ENCODE measurements at regions not wholly inside any gene's neighbourhood (a gene's known extent, or its start where the extent isn't known, plus 50 kb on each side); places are given as distances from the start of the nearest gene placed in this dataset.

DNA sequence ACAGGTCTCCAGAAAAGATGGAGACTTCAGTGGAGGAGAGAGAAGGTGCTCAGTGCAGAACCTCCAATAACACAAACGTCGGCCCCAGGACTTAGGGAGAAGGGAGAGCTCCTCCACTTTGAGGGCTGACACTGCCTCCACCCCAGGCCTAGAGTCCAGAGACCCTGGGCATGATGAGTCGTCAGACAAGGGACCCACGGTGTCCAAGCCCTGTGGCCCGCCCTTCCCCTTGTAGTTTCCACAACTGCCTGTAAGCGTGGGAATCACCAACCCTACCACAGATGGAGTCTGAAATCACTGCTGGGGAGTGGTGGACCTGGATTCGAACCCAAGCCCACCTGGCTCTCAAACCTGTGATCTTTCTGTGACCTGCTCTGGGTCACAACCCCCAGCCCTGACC, 281.1 kb downstream of the NPHP4 start:
- H3K4me3 Mint-ChIP-seq: no peak overlapping the region
- H3K9me3 Mint-ChIP-seq: peaks cover 4% of the 10 kb centered on the region
- H3K27me3 Mint-ChIP-seq: peaks cover 6% of the 10 kb centered on the region

DNA sequence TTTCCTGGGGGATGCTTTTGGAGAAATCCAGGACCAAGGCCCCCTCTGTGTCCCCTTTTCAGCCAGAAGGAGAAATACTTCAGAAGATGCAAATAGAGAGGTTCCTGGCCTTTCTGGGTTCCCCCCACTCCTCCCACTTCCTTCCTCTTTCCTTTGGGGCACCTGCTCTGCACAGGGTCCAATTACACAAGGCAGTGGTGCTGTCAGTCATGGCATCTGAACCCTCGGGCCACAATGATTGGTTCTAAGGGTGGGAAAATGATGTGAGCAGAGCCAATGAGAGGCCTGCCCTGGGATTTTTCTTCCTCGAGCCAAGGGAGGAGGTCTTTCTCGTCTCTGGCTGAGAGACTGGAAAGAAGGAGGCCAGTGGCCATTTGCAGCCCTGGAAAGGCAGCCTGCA, 282.2 kb downstream of the NPHP4 start:
- H3K4me3 Mint-ChIP-seq: no peak overlapping the region
- peaks cover 1% of the 10 kb centered on the region for H3K27me3 Mint-ChIP-seq
- no peaks in the 10 kb centered on the region for H3K36me3 Mint-ChIP-seq (ENCODE audit: low read depth)
- no peaks in the 10 kb centered on the region for H3K4me1 Mint-ChIP-seq (ENCODE audit: low read depth)
- H3K27ac Mint-ChIP-seq: no peak overlapping the region
- no peaks in the 10 kb centered on the region for H3K9me3 Mint-ChIP-seq
- DNase-seq: no peak

More for the DNA sequence above, 281.1 kb downstream of the NPHP4 start:
- no peaks in the 10 kb centered on the region for H3K4me1 Mint-ChIP-seq (ENCODE audit: low read depth)
- H3K27ac Mint-ChIP-seq: no peak overlapping the region
- H3K36me3 Mint-ChIP-seq (ENCODE audit: low read depth): no peaks in the 10 kb centered on the region
- no peak for DNase-seq

DNA sequence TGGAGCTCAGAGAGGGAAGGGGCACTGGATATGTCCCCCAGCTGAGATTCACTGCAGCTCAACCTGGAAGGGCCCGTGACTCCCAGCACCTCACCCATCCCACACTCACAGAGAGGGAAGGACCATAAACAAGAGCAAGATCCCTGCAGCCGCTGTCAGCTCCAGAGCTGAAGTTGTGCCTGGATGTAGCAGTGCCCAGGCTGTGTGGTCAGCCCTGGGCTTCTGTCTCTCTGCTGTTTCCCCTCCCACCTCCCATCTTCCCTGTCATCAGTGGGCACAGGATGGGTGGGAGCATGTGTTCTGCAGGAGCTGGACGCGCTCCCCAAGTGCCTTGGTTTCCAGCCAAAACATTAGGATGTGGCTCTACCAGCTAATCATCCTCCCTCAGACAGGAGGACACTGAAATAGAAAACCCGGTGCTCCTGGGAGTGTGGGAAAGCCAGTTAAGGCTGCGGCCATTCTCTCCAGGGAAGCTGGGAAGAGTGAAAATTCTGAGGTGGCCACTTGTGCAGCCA, 282.7 kb downstream of the NPHP4 start:
- no peaks in the 10 kb centered on the region for H3K4me1 Mint-ChIP-seq (ENCODE audit: low read depth)
- DNase-seq: no peak
- H3K4me3 Mint-ChIP-seq: no peak overlapping the region
- H3K36me3 Mint-ChIP-seq (ENCODE audit: low read depth): no peaks in the 10 kb centered on the region
- no peaks in the 10 kb centered on the region for H3K9me3 Mint-ChIP-seq
- H3K27ac Mint-ChIP-seq: no peak overlapping the region
- no peaks in the 10 kb centered on the region for H3K27me3 Mint-ChIP-seq

DNA sequence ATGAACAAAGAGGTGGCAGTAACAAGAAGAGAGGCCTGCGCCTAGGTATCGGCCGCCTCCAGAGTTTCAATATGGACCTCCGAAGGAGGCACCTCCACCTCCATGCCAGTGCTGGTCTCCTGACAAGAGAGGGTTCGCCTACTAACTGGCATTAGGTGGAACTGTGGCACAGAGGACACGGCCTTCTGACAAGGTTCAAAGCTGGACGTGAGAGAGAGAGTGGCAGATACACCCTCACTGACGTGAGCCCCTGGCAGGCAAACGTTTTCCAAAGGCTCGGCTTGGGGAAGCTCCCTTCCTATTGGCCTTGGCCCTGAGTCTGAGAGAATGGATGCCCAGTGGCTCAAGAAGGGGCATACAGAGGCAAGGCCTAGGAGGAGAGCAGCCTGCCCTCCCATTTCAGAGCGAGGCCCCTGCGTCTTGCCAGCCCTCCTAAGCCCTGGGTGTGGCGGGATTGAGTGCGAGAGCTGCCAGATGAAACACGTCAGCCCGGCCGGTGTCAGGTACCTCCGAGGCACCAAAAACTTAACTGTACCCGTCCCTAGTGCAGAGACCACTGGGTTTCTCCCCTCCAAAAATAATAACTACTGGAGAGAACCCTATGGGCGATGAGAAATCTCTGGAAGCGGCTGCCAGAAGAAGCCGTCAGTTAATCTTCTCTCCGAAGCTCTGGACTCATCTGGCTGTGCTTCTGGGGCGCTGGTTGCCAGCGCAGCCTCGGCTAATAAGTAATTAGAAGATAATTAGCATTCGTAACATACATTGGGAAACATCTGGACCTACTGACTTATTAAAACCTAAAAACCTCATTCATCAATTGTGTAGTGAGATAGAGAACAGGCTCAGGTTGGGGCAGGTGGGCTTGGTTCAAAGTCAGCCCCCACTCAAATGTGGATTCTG, 283.6 kb downstream of the NPHP4 start:
- H3K27ac Mint-ChIP-seq: no peak overlapping the region
- no peaks in the 10 kb centered on the region for H3K9me3 Mint-ChIP-seq
- H3K27me3 Mint-ChIP-seq: no peaks in the 10 kb centered on the region
- no peak overlapping the region for H3K4me3 Mint-ChIP-seq
- H3K4me1 Mint-ChIP-seq (ENCODE audit: low read depth): no peaks in the 10 kb centered on the region
- no peaks in the 10 kb centered on the region for H3K36me3 Mint-ChIP-seq (ENCODE audit: low read depth)
- no peak for DNase-seq

DNA sequence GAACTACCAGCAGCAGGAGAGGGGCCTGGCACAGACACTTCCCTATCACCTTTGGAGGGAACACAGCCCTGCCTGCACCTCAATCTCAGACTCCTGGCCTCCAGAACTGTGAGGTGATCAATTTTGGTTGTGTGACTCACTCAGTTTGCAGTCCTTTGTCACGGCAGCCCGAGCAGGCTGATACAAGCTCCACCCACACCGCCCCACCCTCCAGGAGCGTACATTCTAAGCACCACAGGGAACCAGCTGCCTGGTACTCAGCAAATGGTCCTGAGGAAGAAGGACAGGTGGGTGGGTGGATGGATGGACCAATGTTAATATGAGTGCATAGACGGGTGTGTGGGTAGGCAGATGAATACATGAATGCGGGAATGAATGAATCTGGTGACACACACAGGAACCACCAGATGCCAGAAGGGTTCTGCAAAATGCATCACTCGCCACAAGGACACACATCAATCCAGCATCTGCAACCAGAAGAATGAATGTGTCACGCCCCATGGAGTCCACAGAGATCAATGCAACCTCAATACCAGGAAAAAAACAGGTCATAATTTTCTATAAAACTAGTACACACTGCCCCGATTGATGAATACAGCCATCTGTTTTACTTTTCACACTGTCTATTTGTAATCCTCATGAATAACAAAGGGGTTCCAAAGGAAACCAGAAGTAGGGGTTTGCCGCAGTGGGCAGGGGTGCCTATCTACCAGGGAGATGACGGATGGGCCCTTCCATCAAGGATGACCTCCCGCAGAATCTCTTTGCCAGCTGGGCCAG, 284.5 kb downstream of the NPHP4 start:
- H3K4me1 Mint-ChIP-seq (ENCODE audit: low read depth): no peaks in the 10 kb centered on the region
- no peak overlapping the region for H3K4me3 Mint-ChIP-seq
- no peak overlapping the region for H3K27ac Mint-ChIP-seq
- no peaks in the 10 kb centered on the region for H3K27me3 Mint-ChIP-seq
- DNase-seq: no peak
- H3K36me3 Mint-ChIP-seq (ENCODE audit: low read depth): no peaks in the 10 kb centered on the region
- H3K9me3 Mint-ChIP-seq: no peaks in the 10 kb centered on the region

DNA sequence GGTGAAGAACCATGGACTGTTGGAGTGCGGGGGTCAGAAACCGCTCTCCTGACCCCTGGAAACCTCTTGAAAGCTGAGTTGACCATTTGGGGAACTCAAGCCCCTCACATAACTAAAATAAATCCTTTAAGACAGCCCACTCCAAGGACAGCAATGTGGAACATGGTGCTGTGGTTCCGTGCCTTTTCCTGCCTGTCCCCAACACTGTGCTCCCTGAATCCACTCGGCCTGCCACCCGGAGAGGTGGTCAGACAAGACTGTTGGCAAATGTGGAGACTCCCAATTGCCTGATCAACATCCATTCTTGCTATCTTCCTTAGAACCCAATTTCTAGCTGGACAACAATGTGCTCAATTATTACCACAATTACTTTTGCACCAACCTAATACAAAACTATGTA, 286.0 kb downstream of the NPHP4 start:
- H3K36me3 Mint-ChIP-seq (ENCODE audit: low read depth): no peaks in the 10 kb centered on the region
- H3K27me3 Mint-ChIP-seq: no peaks in the 10 kb centered on the region
- H3K4me1 Mint-ChIP-seq (ENCODE audit: low read depth): no peaks in the 10 kb centered on the region
- no peak overlapping the region for H3K27ac Mint-ChIP-seq
- no peak for DNase-seq
- no peak overlapping the region for H3K4me3 Mint-ChIP-seq
- no peaks in the 10 kb centered on the region for H3K9me3 Mint-ChIP-seq

DNA sequence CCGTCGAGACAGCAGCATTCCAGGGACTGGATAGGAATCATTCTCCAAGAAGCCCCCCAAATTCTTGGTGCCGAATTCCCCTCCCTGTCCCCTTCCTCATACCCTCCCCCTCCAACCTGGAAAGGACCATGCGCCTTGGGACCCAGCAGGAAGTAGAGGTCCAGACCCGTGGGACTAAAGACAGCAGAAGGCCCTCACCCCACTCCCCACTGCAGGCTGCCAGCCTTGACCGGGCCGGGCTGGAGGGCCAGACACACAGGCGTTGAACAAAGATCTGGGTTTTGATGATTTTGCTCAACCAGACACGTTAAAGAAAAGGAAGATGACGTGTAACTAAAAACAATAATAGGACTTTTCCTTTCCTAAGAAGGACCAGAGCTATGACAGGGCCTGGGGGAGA, 286.5 kb downstream of the NPHP4 start:
- Mint-ChIP-seq H3K4me1 (ENCODE audit: low read depth) (no peaks in the 10 kb centered on the region), H3K27ac (no peak overlapping the region)

DNA sequence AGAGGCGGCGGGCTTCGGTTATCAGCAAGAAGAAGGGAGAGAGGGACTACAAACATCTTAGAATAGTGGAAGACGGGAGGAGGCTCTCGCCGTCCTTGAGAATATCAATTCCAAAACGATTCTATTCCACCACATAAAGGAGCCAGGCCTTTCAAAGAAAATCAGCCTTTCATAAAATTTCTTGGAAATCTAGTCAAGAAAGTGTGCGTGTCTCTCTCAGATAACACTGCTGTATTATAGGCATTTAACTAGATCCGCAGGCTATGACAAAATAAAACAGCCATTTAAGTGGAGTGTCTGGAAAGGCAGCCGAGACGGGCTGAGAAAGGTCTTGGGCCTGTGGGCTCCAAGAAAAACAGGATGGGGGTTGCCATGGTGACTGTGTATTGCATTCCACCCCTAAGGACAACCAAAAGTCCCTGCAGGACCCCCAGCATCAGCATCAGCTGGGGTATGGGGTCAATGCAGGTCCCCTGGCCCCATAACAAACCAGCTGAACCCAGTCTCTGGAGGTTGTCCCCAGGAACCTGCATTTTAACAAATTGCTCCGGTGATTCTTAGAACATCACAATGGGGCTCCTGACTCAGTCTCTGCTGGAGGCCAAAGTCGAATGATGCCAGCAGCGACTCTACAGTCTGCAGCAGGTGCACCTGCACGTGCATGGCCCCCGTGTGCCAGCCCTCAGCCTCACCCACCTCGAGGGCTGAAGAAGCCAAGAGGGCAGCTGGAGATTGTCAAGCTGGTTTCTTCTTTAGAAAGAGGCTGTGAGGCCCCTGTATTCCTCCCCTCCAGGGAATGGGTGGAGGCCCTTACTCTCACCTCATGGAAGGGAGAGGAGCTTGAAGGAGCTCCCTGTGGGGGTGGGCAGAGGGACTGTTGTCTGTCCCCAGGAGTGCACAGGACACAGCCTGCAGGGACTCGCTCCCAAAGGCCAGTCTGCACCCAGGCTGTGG, 287.4 kb downstream of the NPHP4 start:
- no peak for DNase-seq
- Mint-ChIP-seq H3K27me3 (no peaks in the 10 kb centered on the region), H3K9me3 (no peaks in the 10 kb centered on the region), H3K4me3 (no peak overlapping the region), H3K27ac (no peak overlapping the region), H3K4me1 (ENCODE audit: low read depth) (no peaks in the 10 kb centered on the region), H3K36me3 (ENCODE audit: low read depth) (no peaks in the 10 kb centered on the region)

More for the DNA sequence above, 286.5 kb downstream of the NPHP4 start:
- H3K27me3 Mint-ChIP-seq: no peaks in the 10 kb centered on the region
- DNase-seq: no peak
- no peaks in the 10 kb centered on the region for H3K36me3 Mint-ChIP-seq (ENCODE audit: low read depth)
- H3K9me3 Mint-ChIP-seq: no peaks in the 10 kb centered on the region
- no peak overlapping the region for H3K4me3 Mint-ChIP-seq

DNA sequence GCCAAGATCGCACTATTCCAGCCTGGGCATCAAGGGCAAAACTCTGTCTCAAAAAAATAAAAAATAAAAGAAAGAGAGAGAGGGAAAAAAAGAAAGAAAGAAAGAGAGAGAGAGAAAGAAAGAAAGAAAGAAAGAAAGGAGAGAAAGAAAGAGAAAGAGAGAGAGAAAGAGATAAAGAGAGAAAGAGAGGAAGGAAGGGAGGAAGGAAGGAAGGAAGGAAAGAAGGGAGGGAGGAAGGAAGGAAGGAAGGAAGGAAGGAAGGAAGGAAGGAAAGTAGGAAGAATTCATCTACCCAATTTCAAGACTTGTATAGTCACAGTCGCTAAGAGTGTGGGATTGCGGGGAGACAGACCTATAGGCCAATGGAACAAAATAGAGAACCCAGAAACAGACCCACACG, 290.6 kb downstream of the NPHP4 start:
- peaks cover 9% of the 10 kb centered on the region for H3K27me3 Mint-ChIP-seq
- H3K36me3 Mint-ChIP-seq (ENCODE audit: low read depth): no peaks in the 10 kb centered on the region
- no peak overlapping the region for H3K4me3 Mint-ChIP-seq
- no peak for DNase-seq
- no peaks in the 10 kb centered on the region for H3K4me1 Mint-ChIP-seq (ENCODE audit: low read depth)
- H3K9me3 Mint-ChIP-seq: no peaks in the 10 kb centered on the region
- no peak overlapping the region for H3K27ac Mint-ChIP-seq

DNA sequence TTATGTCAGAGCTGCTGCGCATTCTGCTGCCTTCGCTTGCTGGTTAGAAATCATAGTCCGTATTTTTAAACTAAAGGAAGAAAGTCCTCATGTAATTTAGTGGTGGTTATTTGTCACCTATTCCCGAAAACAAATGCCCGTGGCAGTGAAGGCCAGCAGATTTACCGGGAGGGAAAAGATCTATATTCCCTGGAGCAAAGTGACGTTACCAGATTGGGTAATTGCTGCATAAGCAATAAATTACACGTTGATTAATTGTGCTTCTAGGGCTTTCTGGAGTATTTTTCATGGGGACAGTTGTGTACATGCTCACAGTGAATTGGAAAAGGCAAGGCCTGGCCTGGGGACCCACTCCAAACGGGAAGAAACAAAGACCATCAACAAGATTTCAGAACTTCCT, 298.7 kb downstream of the NPHP4 start:
- Mint-ChIP-seq H3K9me3 (no peaks in the 10 kb centered on the region), H3K36me3 (ENCODE audit: low read depth) (no peaks in the 10 kb centered on the region), H3K27ac (no peak overlapping the region), H3K4me1 (ENCODE audit: low read depth) (no peaks in the 10 kb centered on the region), H3K4me3 (no peak overlapping the region), H3K27me3 (peaks cover 21% of the 10 kb centered on the region)
- DNase-seq: no peak

DNA sequence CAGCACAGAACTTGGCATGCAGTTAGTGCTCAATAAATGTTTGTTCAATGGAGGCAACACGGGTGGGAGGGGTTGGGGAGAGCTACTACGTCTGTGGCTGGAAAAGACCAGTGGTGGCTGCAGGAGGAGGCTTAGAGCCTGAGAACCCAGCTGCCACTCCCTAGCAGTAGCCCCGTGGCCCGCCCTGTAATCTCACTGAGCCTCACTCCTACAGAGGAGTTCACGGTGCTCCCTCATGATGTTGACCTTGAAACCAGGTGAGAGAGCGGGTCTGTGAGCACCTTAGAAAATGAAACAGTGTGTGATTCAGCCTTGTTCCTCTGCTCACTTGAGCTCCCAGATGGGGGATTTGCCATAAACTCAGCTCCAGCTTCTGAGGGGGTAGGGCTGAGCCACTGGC, 299.6 kb downstream of the NPHP4 start:
- H3K9me3 Mint-ChIP-seq: no peaks in the 10 kb centered on the region
- no peaks in the 10 kb centered on the region for H3K4me1 Mint-ChIP-seq (ENCODE audit: low read depth)
- H3K4me3 Mint-ChIP-seq: no peak overlapping the region
- no peak for DNase-seq
- H3K36me3 Mint-ChIP-seq (ENCODE audit: low read depth): no peaks in the 10 kb centered on the region
- peaks cover 15% of the 10 kb centered on the region for H3K27me3 Mint-ChIP-seq
- no peak overlapping the region for H3K27ac Mint-ChIP-seq

DNA sequence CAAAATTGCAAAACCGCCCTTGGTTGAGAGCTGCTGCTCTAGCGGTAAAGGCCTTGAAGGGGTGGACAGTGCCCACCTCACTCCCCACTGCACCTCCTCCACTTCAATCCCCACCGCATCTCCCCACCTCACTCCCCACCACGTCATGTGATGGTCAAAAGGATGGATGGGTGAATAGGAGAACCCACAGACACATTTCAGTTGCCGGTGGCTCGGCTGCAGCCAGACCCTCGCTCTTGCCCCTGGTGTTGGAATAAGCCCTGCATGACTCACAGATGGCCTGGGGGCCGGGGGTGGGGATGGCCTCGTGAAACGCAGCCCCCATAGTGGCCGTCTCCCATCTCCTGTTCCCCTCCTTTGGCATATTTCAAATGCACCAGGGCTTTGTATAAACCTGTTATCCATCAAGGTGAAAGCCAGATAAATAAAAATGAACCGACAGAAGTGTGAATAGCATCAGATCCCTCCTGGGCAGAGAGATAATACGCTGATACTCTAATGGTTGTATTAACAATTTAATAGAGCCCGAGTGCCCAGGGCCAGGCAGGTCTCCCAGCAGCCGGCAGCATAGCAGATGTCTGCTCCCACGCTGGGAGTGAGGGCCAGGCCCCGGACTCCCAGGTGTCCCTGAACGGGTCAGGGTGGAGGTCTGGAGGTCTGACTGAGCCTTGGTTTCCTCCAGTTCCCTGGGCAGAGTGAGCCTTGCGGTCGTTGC, 300.3 kb downstream of the NPHP4 start:
- Mint-ChIP-seq H3K4me3 (no peak overlapping the region), H3K9me3 (no peaks in the 10 kb centered on the region), H3K4me1 (ENCODE audit: low read depth) (no peaks in the 10 kb centered on the region), H3K27ac (no peak overlapping the region), H3K27me3 (peaks cover 18% of the 10 kb centered on the region), H3K36me3 (ENCODE audit: low read depth) (no peaks in the 10 kb centered on the region)
- no peak for DNase-seq

DNA sequence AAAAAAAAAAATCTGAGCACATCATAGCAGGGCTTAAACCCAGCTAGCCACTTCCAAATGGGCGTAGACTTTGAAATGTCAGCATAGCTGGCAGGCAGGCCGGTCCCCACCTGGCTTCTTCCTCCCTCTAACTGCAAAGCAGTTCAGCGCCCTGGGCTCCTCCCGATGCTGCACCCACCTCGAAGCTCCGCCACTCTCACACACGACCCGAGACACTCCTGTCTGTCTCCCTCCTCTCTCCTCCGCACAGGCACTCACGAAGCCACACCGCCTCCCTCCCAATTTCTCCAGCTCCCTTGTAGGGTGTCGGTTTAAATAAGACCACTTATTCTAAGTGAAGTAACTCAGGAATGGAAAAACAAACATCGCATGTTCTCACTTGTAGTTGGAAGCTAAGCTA, 301.3 kb downstream of the NPHP4 start:
- H3K27me3 Mint-ChIP-seq: peaks cover 21% of the 10 kb centered on the region

DNA sequence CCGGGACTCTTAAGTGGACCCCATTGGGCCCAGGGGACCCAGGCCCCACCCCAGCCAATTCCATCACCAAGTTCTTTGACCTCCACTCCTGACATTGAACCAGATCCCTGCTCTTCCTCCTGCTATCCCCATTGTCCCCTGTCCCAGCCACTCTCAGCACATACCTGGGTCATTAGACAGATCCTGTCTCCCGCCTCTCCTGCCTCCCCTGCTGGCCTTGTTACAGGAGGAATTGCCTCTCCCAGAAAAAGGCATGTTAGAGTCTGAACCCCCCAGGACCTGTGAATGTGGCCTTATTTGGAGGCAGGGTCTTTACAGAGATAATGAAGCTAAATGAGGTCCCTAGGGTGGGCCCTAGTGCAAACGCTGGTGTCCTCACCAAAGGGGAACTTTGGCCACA, 301.9 kb downstream of the NPHP4 start:
- H3K4me3 Mint-ChIP-seq: no peak overlapping the region
- H3K27ac Mint-ChIP-seq: no peak overlapping the region
- H3K27me3 Mint-ChIP-seq: peaks cover 21% of the 10 kb centered on the region
- no peaks in the 10 kb centered on the region for H3K36me3 Mint-ChIP-seq (ENCODE audit: low read depth)
- no peaks in the 10 kb centered on the region for H3K9me3 Mint-ChIP-seq
- no peak for DNase-seq
- no peaks in the 10 kb centered on the region for H3K4me1 Mint-ChIP-seq (ENCODE audit: low read depth)

More for the DNA sequence above, 301.3 kb downstream of the NPHP4 start:
- no peaks in the 10 kb centered on the region for H3K9me3 Mint-ChIP-seq
- H3K4me1 Mint-ChIP-seq (ENCODE audit: low read depth): no peaks in the 10 kb centered on the region
- no peak for DNase-seq
- no peak overlapping the region for H3K4me3 Mint-ChIP-seq
- no peaks in the 10 kb centered on the region for H3K36me3 Mint-ChIP-seq (ENCODE audit: low read depth)
- H3K27ac Mint-ChIP-seq: no peak overlapping the region

All from activated T-cell treated with anti-CD3 and anti-CD28 coated beads, Interleukin-2, amount 50 U/mL, for 24 hours (primary cell).